HG03097 (cell line): ENCODE measurements at regions not wholly inside any gene's neighbourhood (a gene's known extent, or its start where the extent isn't known, plus 50 kb on each side); places are given as distances from the start of the nearest gene placed in this dataset.
A peak's percentile ranks its signal among the peaks of the same experiment; 100 is the strongest.

Experiments
- ATAC-seq: cut with Tn5 transposase; IDR thresholded peaks from one replicate; pipeline ENCODE4 v1.9.1; 2021; ENCODE audit not compliant: unreplicated experiment, low FRiP score

GRCh38 chr7:50178166-50178565 is 85.1 kb upstream of the ZPBP start:
- ATAC-seq = no peak

- no peak for ATAC-seq
Observed at GRCh38 chr7:50174948-50175347, 81.9 kb upstream of the ZPBP start.

- no peak for ATAC-seq
Observed at GRCh38 chr7:50166997-50167965, 74.2 kb upstream of the ZPBP start.

GRCh38 chr7:50164559-50165170 is 71.6 kb upstream of the ZPBP start:
- no peak for ATAC-seq

- no peak for ATAC-seq
Observed at GRCh38 chr7:50160206-50160605, 67.2 kb upstream of the ZPBP start.

- no peak for ATAC-seq
Observed at GRCh38 chr7:50159154-50159553, 66.1 kb upstream of the ZPBP start.

- ATAC-seq = no peak
Observed at GRCh38 chr7:50156706-50157105, 63.7 kb upstream of the ZPBP start.

GRCh38 chr7:50156163-50156562 is 63.1 kb upstream of the ZPBP start:
- no peak for ATAC-seq

- no peak for ATAC-seq
Observed at GRCh38 chr7:50155755-50156154, 62.7 kb upstream of the ZPBP start.

- no peak for ATAC-seq
Observed at GRCh38 chr7:50153995-50154394, 60.9 kb upstream of the ZPBP start.

GRCh38 chr7:50153148-50153547 is 60.1 kb upstream of the ZPBP start:
- no peak for ATAC-seq

GRCh38 chr7:50152486-50152885 is 59.4 kb upstream of the ZPBP start:
- no peak for ATAC-seq

GRCh38 chr7:50151661-50152060 is 58.6 kb upstream of the ZPBP start:
- ATAC-seq = no peak

- no peak for ATAC-seq
Observed at GRCh38 chr7:50151001-50151400, 58.0 kb upstream of the ZPBP start.

GRCh38 chr7:50149369-50149768 is 56.3 kb upstream of the ZPBP start:
- no peak for ATAC-seq

GRCh38 chr7:50147951-50148808 is 55.1 kb upstream of the ZPBP start:
- ATAC-seq = peak; percentile 55

GRCh38 chr7:50146692-50147091 is 53.6 kb upstream of the ZPBP start:
- no peak for ATAC-seq

- peak; percentile 45 for ATAC-seq
Observed at GRCh38 chr7:50145801-50146338, 52.8 kb upstream of the ZPBP start.

GRCh38 chr7:50145226-50145625 is 52.2 kb upstream of the ZPBP start:
- ATAC-seq = no peak
